SK-N-SH treated with all-trans-retinoic acid at 6 μM for 48 hours (cell line): ENCODE measurements at regions not wholly inside any gene's neighbourhood (a gene's known extent, or its start where the extent isn't known, plus 50 kb on each side); places are given as distances from the start of the nearest gene placed in this dataset.

Experiments used
- ATAC-seq: fragments of 200-7000 bp; cut with Tn5 transposase; 3 replicates; pipeline ENCODE4 v1.9.1; 2020; ENCODE audit warnings: mild to moderate bottlenecking, moderate library complexity
- ARNTL ChIP-seq: fragments of 450-650 bp; formaldehyde crosslinking; IDR thresholded peaks from 2 replicates; pipeline ENCODE4 v1.5.0; 2020; ENCODE audit warnings: low read depth, mild to moderate bottlenecking, moderate library complexity, borderline replicate concordance
- BACH2 ChIP-seq: fragments of 250-450 bp; sonication (Bioruptor Pico); IDR thresholded peaks from 2 replicates; pipeline ENCODE4 v1.9.0; 2021; ENCODE audit warnings: mild to moderate bottlenecking, borderline replicate concordance
- ESRRG ChIP-seq: fragments of 250-450 bp; sonication (Bioruptor Pico); IDR thresholded peaks from 2 replicates; pipeline ENCODE4 v1.6.1; 2021; ENCODE audit warnings: mild to moderate bottlenecking
- GLIS3 ChIP-seq: fragments of 250-450 bp; sonication (Bioruptor Pico); IDR thresholded peaks from 2 replicates; pipeline ENCODE4 v1.5.0; 2020; ENCODE audit warnings: mild to moderate bottlenecking, moderate library complexity
- ISL1 ChIP-seq: fragments of 250-450 bp; sonication (Bioruptor Pico); IDR thresholded peaks from 2 replicates; pipeline ENCODE4 v2.1.2; 2022; ENCODE audit warnings: mild to moderate bottlenecking, moderate library complexity
- OSR1 ChIP-seq: fragments of 250-450 bp; sonication (Bioruptor Pico); IDR thresholded peaks from 2 replicates; pipeline ENCODE4 v1.8.0; 2022; ENCODE audit warnings: moderate library complexity, mild to moderate bottlenecking, inconsistent platforms
- PPARA ChIP-seq: fragments of 250-450 bp; sonication (Bioruptor Pico); IDR thresholded peaks from 2 replicates; pipeline ENCODE4 v1.5.0; 2020; ENCODE audit warnings: mild to moderate bottlenecking, borderline replicate concordance
- RARB ChIP-seq: fragments of 250-450 bp; sonication (Bioruptor Pico); IDR thresholded peaks from 2 replicates; pipeline ENCODE4 v1.8.0; 2021; ENCODE audit warnings: mild to moderate bottlenecking, moderate library complexity
- SNAI2 ChIP-seq: fragments of 250-450 bp; sonication (Bioruptor Pico); IDR thresholded peaks from 2 replicates; pipeline ENCODE4 v1.5.0; 2020; ENCODE audit warnings: mild to moderate bottlenecking, moderate library complexity
- TOX ChIP-seq: fragments of 250-450 bp; sonication (Bioruptor Pico); IDR thresholded peaks from 2 replicates; pipeline ENCODE4 v1.8.0; 2021; ENCODE audit warnings: mild to moderate bottlenecking, moderate library complexity, borderline replicate concordance
- ZC3H10 ChIP-seq: fragments of 250-450 bp; sonication (Bioruptor Pico); IDR thresholded peaks from 2 replicates; pipeline ENCODE4 v1.5.1; 2021; ENCODE audit warnings: mild to moderate bottlenecking, moderate library complexity
- ZFP3 ChIP-seq: fragments of 250-450 bp; sonication (Bioruptor Pico); IDR thresholded peaks from 2 replicates; pipeline ENCODE4 v1.5.0; 2020; ENCODE audit warnings: mild to moderate bottlenecking, moderate library complexity
- ZFP30 ChIP-seq: fragments of 450-650 bp; formaldehyde crosslinking; IDR thresholded peaks from 2 replicates; pipeline ENCODE4 v1.5.0; 2022; ENCODE audit warnings: mild to moderate bottlenecking, moderate library complexity
- ZNF565 ChIP-seq: fragments of 450-650 bp; formaldehyde crosslinking; conservative IDR thresholded peaks from 2 replicates; pipeline ENCODE4 v1.5.0; 2020; ENCODE audit warnings: low read depth, mild to moderate bottlenecking, moderate library complexity
- ZNF70 ChIP-seq: fragments of 450-650 bp; formaldehyde crosslinking; IDR thresholded peaks from 2 replicates; pipeline ENCODE4 v1.5.0; 2020; ENCODE audit warnings: mild to moderate bottlenecking, moderate library complexity
- TF ChIP-seq, protein P1 (sequence below): fragments of 250-450 bp; sonication (Bioruptor Pico); IDR thresholded peaks from 2 replicates; pipeline ENCODE4 v1.5.1; 2021; ENCODE audit warnings: mild to moderate bottlenecking, moderate library complexity
- TF ChIP-seq, protein P2 (sequence below): fragments of 250-450 bp; sonication (Bioruptor Pico); IDR thresholded peaks from 2 replicates; pipeline ENCODE4 v1.5.0; 2020; ENCODE audit warnings: mild to moderate bottlenecking, moderate library complexity
- TF ChIP-seq, protein P3 (sequence below): fragments of 250-450 bp; sonication (Bioruptor Pico); IDR thresholded peaks from 2 replicates; pipeline ENCODE4 v1.8.0; 2020; ENCODE audit warnings: mild to moderate bottlenecking, moderate library complexity, borderline replicate concordance
- TF ChIP-seq, protein P4 (sequence below): fragments of 250-450 bp; sonication (Bioruptor Pico); IDR thresholded peaks from 2 replicates; pipeline ENCODE4 v1.5.1; 2020; ENCODE audit warnings: low read depth, mild to moderate bottlenecking, moderate library complexity

DNA sequence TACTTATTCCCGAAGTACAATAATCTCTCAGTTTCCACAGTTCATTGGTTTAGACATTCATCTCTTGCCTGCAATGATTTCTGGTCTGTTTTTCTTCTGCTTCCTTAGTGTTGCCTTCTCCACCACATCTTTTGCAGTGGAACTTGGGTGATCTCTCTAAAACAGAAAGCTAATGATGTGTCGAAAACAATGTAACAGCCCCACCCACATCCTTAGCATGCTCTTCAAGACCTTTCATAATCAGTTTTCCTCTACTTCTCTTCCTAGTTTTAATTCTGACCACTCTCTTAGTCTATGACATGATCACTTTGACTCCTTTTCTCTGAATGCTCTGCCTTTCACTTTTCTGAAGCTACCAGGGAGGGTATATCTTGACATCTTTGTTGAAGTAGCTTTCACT, 1007.9 kb upstream of the CITED2 start (continued):
- no peak for TF ChIP-seq ZNF70 (CRISPR knock-in tag)
- no peak for TF ChIP-seq ZFP3 (CRISPR knock-in tag)
- TF ChIP-seq, protein P1, sequence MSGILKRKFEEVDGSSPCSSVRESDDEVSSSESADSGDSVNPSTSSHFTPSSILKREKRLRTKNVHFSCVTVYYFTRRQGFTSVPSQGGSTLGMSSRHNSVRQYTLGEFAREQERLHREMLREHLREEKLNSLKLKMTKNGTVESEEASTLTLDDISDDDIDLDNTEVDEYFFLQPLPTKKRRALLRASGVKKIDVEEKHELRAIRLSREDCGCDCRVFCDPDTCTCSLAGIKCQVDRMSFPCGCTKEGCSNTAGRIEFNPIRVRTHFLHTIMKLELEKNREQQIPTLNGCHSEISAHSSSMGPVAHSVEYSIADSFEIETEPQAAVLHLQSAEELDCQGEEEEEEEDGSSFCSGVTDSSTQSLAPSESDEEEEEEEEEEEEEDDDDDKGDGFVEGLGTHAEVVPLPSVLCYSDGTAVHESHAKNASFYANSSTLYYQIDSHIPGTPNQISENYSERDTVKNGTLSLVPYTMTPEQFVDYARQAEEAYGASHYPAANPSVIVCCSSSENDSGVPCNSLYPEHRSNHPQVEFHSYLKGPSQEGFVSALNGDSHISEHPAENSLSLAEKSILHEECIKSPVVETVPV: no peak
- no peak for TF ChIP-seq ISL1 (CRISPR knock-in tag)
- no peak for TF ChIP-seq SNAI2 (CRISPR knock-in tag)
- TF ChIP-seq GLIS3 (CRISPR knock-in tag): no peak

DNA sequence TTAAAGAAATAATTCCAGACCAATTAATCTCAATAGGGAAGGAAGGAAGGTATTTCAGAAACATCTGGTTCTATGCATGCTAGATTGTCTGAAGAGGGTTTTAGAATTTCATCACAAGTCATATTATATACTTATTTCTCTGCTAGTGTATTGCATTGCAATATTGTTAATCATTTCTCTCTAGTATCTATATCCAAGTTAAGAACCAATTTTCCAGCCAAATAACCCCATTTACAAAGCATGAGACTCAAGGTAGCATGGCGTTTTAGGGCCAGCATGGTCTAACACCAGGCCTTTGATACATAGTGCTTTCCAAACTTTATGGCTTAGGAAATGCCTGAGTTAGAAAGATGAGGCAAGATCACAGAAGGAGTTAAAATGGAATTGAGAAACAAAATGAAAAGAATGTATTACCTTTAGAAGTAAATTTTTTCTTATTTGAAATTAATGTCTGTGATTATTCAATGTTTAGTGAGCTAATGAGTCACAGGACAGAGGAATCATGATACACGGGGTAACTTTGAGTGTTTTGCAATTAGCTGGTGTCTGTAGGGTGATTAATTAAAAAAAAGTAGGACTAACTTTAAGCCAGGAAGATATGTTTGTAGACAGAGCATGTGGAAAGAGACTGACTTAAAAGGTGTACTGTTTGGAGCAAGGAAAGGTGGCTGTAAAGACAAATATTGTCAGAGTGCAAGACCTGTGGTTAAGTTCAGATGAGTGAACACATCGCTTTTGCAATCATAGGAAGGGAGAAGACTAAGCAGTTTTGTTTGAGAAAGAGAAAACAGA, 1006.2 kb upstream of the CITED2 start:
- ATAC-seq: no peak
- no peak for TF ChIP-seq ESRRG (CRISPR knock-in tag)
- TF ChIP-seq, protein P2, sequence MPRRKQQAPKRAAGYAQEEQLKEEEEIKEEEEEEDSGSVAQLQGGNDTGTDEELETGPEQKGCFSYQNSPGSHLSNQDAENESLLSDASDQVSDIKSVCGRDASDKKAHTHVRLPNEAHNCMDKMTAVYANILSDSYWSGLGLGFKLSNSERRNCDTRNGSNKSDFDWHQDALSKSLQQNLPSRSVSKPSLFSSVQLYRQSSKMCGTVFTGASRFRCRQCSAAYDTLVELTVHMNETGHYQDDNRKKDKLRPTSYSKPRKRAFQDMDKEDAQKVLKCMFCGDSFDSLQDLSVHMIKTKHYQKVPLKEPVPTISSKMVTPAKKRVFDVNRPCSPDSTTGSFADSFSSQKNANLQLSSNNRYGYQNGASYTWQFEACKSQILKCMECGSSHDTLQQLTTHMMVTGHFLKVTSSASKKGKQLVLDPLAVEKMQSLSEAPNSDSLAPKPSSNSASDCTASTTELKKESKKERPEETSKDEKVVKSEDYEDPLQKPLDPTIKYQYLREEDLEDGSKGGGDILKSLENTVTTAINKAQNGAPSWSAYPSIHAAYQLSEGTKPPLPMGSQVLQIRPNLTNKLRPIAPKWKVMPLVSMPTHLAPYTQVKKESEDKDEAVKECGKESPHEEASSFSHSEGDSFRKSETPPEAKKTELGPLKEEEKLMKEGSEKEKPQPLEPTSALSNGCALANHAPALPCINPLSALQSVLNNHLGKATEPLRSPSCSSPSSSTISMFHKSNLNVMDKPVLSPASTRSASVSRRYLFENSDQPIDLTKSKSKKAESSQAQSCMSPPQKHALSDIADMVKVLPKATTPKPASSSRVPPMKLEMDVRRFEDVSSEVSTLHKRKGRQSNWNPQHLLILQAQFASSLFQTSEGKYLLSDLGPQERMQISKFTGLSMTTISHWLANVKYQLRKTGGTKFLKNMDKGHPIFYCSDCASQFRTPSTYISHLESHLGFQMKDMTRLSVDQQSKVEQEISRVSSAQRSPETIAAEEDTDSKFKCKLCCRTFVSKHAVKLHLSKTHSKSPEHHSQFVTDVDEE (CRISPR knock-in tag): no peak
- TF ChIP-seq PPARA (CRISPR knock-in tag): no peak
- TF ChIP-seq, protein P3, sequence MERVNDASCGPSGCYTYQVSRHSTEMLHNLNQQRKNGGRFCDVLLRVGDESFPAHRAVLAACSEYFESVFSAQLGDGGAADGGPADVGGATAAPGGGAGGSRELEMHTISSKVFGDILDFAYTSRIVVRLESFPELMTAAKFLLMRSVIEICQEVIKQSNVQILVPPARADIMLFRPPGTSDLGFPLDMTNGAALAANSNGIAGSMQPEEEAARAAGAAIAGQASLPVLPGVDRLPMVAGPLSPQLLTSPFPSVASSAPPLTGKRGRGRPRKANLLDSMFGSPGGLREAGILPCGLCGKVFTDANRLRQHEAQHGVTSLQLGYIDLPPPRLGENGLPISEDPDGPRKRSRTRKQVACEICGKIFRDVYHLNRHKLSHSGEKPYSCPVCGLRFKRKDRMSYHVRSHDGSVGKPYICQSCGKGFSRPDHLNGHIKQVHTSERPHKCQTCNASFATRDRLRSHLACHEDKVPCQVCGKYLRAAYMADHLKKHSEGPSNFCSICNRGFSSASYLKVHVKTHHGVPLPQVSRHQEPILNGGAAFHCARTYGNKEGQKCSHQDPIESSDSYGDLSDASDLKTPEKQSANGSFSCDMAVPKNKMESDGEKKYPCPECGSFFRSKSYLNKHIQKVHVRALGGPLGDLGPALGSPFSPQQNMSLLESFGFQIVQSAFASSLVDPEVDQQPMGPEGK: no peak
- no peak for TF ChIP-seq ZNF565 (CRISPR knock-in tag)
- no peak for TF ChIP-seq SNAI2 (CRISPR knock-in tag)
- no peak for TF ChIP-seq ZNF70 (CRISPR knock-in tag)
- TF ChIP-seq, protein P4, sequence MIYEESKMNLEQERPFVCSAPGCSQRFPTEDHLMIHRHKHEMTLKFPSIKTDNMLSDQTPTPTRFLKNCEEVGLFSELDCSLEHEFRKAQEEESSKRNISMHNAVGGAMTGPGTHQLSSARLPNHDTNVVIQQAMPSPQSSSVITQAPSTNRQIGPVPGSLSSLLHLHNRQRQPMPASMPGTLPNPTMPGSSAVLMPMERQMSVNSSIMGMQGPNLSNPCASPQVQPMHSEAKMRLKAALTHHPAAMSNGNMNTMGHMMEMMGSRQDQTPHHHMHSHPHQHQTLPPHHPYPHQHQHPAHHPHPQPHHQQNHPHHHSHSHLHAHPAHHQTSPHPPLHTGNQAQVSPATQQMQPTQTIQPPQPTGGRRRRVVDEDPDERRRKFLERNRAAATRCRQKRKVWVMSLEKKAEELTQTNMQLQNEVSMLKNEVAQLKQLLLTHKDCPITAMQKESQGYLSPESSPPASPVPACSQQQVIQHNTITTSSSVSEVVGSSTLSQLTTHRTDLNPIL: no peak

DNA sequence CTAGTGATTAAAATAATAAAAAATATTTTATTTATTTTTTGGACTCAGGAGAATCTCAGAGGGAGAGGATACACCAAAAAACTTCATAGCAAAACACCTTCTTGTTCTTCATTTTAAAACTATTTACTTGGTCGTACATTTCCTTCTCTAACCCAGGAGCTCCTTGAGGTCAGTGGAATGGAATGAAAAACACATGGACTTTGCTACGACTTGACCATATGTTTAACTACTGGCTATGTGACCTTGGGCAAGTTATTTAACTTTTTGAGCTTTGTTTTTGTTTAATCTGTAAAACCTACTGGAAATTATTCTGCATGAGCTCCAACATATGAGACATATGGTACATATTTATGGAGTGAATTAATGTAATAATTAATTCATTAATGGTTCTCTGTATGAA, 1005.5 kb upstream of the CITED2 start:
- no peak for ATAC-seq
- no peak for TF ChIP-seq PPARA (CRISPR knock-in tag)
- no peak for TF ChIP-seq RARB (CRISPR knock-in tag)
- no peak for TF ChIP-seq ARNTL (CRISPR knock-in tag)
- no peak for TF ChIP-seq ZFP30 (CRISPR knock-in tag)
- no peak for TF ChIP-seq TOX (CRISPR knock-in tag)
- TF ChIP-seq, protein P3: no peak
- TF ChIP-seq, protein P4: no peak
- TF ChIP-seq BACH2 (CRISPR knock-in tag): no peak
- no peak for TF ChIP-seq ESRRG (CRISPR knock-in tag)
- no peak for TF ChIP-seq ZNF70 (CRISPR knock-in tag)
- TF ChIP-seq ZNF565 (CRISPR knock-in tag): no peak
- TF ChIP-seq ZC3H10 (CRISPR knock-in tag): no peak
- TF ChIP-seq GLIS3 (CRISPR knock-in tag): no peak
- TF ChIP-seq, protein P1: no peak
- no peak for TF ChIP-seq OSR1 (CRISPR knock-in tag)
- TF ChIP-seq, all 23 proteins: peak for 0
